ENCODE measurements at regions not wholly inside any gene's neighbourhood (a gene's known extent, or its start where the extent isn't known, plus 50 kb on each side); places are given as distances from the start of the nearest gene placed in this dataset.

- Histone ChIP-seq H3K36me3 (ENCODE audit: control insufficient read depth, insufficient read depth, low read length) (no peaks in the 10 kb centered on the region), H3K4me1 (ENCODE audit: control insufficient read depth, insufficient read depth, low read length) (no peaks in the 10 kb centered on the region), H3K27me3 (ENCODE audit: control insufficient read depth, insufficient read depth, low read length) (peaks cover 3% of the 10 kb centered on the region), H3K4me3 (ENCODE audit: low read depth in 2 of 2, low read length in 2 of 2) (no peak overlapping the region), H3K9me3 (ENCODE audit: control insufficient read depth, insufficient read depth, low read depth, low read length) (no peaks in the 10 kb centered on the region), H3K27ac (ENCODE audit: low read length) (no peak overlapping the region)
- ChIA-PET CTCF (no interaction called here), POLR2A (no interaction called here)
- ATAC-seq (no peak), DNase-seq (ENCODE audit: low read depth, low spot score) (no peak)
- no TSS peak for BruUV-seq (replicated peaks)
- intact Hi-C loops (cut with micrococcal nuclease; ENCODE audit: unreplicated experiment) (no loop called here), in situ Hi-C loops (cut with HindIII; ENCODE audit: low pct_unique_long_range_greater_than_20kb, low sequenced_read_pairs) (no loop called here)
- TF ChIP-seq SIN3A (IDR thresholded peaks at IDR 0.05; ENCODE audit: borderline replicate concordance, insufficient read depth, low read depth, low read length) (no peak), REST (IDR thresholded peaks at IDR 0.05; ENCODE audit: insufficient read depth in 1 of 2, low read depth in 2 of 2, low read length in 1 of 2) (no peak), CTCF (IDR thresholded peaks at IDR 0.05) (no peak), POLR2AphosphoS5 (IDR thresholded peaks at IDR 0.05; ENCODE audit: low read depth, low read length) (no peak), TCF7L2 (IDR thresholded peaks at IDR 0.05; ENCODE audit: low read depth, low read length) (no peak)
Observed at GRCh38 chr5:171589461-171589860, 170.0 kb downstream of the FGF18 start.

DNA sequence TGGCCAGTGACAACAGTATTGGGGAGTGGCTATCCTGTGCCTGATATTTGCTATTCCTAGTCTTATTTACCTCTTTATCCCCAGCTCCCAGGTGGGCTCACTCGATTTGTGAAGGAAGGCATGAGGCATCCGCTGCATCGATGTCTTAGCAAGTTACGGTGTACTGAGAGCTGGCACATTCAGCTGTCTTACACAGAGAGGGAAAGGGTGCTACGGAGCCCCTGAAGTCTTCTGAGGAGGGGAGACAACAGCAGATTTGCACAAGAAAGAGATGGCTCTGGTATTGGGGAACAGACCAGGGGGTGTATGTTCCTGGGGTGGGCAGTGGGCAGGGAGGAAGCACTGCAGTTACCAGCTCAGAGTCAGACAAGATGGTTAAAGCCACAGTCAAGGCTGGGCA is 172.6 kb downstream of the FGF18 start:
- no peak for TF ChIP-seq POLR2AphosphoS5 (IDR thresholded peaks at IDR 0.05; ENCODE audit: low read depth, low read length)
- TF ChIP-seq REST (IDR thresholded peaks at IDR 0.05; ENCODE audit: insufficient read depth in 1 of 2, low read depth in 2 of 2, low read length in 1 of 2), result no peak
- no peak for TF ChIP-seq SIN3A (IDR thresholded peaks at IDR 0.05; ENCODE audit: borderline replicate concordance, insufficient read depth, low read depth, low read length)
- TF ChIP-seq CTCF (IDR thresholded peaks at IDR 0.05), result no peak
- TF ChIP-seq TCF7L2 (IDR thresholded peaks at IDR 0.05; ENCODE audit: low read depth, low read length), result no peak
- ATAC-seq (no peak), DNase-seq (ENCODE audit: low read depth, low spot score) (no peak)
- H3K9me3 ChIP-seq (ENCODE audit: control insufficient read depth, insufficient read depth, low read depth, low read length), result no peaks in the 10 kb centered on the region
- ChIA-PET POLR2A (no interaction called here), CTCF (interaction anchor here (0.6 kb wide), 1 partner anchor 1740 kb away, joined by 3 read pairs; no protein-coding TSS in a partner anchor)
- no TSS peak for BruUV-seq (replicated peaks)
- in situ Hi-C loops (cut with HindIII; ENCODE audit: low pct_unique_long_range_greater_than_20kb, low sequenced_read_pairs) (no loop called here), intact Hi-C loops (cut with micrococcal nuclease; ENCODE audit: unreplicated experiment) (no loop called here)
- no peaks in the 10 kb centered on the region for H3K36me3 ChIP-seq (ENCODE audit: control insufficient read depth, insufficient read depth, low read length)
- H3K27ac ChIP-seq (ENCODE audit: low read length), result no peak overlapping the region
- no peaks in the 10 kb centered on the region for H3K4me1 ChIP-seq (ENCODE audit: control insufficient read depth, insufficient read depth, low read length)
- no peak overlapping the region for H3K4me3 ChIP-seq (ENCODE audit: low read depth in 2 of 2, low read length in 2 of 2)
- H3K27me3 ChIP-seq (ENCODE audit: control insufficient read depth, insufficient read depth, low read length), result peaks cover 3% of the 10 kb centered on the region

All from Panc1 (cell line).